Thyroid gland (tissue), 4 donors: ENCODE measurements at regions not wholly inside any gene's neighbourhood (a gene's known extent, or its start where the extent isn't known, plus 50 kb on each side); places are given as distances from the start of the nearest gene placed in this dataset. TPM values are rescaled to one million over a fixed set of nuclear protein-coding genes. Genes with fewer than 3 reads are reported as not detected.
"Not testable (repeated sequence)": the region's sequence is repeated elsewhere in the genome, so short reads cannot be mapped to it uniquely, and the experiment has no call there.

Experiments used
- DNase-seq, 2 donors: peaks; one replicate each; pipeline ENCODE4 v3.0.0-alpha.2; 2019
- H3K27ac ChIP-seq, 3 donors: fragments of 200-600 bp; sonication (generic); 1 replicate in 2 of 3; 2 replicates in 1 of 3; pipeline ENCODE4 v1.5.1; 2016 to 2019; ENCODE audit warnings: mild to moderate bottlenecking in 1 of 3, moderate library complexity in 1 of 3
- H3K27me3 ChIP-seq: fragments of 200-600 bp; sonication (generic); one replicate; pipeline ENCODE4 v1.5.1; 2019
- H3K36me3 ChIP-seq, 2 donors: fragments of 200-600 bp; sonication (generic); one replicate each; pipeline ENCODE4 v1.5.1; 2016 to 2019
- H3K4me1 ChIP-seq, 2 donors: fragments of 200-600 bp; sonication (generic); one replicate each; pipeline ENCODE4 v1.5.1; 2017 to 2019
- H3K4me3 ChIP-seq, 3 donors: fragments of 200-600 bp; sonication (generic); replicated peaks in 1 of 3; 1 replicate in 2 of 3; 2 replicates in 1 of 3; pipeline ENCODE4 v1.5.1; 2016; ENCODE audit warnings: mild to moderate bottlenecking in 1 of 3
- H3K9me3 ChIP-seq: fragments of 200-600 bp; sonication (generic); one replicate; pipeline ENCODE4 v1.5.1; 2017
- WGBS, 2 donors: methylation state at CpG; one replicate each; pipeline ENCODE4 v1.1.5; 2017; 5-methylcytosine and 5-hydroxymethylcytosine counted together
- intact Hi-C: fragments of 100-400 bp; cut with DNase I; formaldehyde crosslinking; loops from one replicate; pipeline ENCODE4 v1.15.1; 2023
- small RNA-seq: library from RNA; depleted of rRNA; stranded (forward); fragments of <200 nt; gene quantifications from one replicate; pipeline ENCODE3, GENCODE V24; 2016

- H3K4me1 ChIP-seq, H3K27me3 ChIP-seq, H3K9me3 ChIP-seq, H3K4me3 ChIP-seq, DNase-seq, intact Hi-C loops, H3K36me3 ChIP-seq, H3K27ac ChIP-seq: not testable (repeated sequence)
- 85 to 88% methylated on average over 5 of the region's 5 CpGs for WGBS, 2 donors
Observed at GRCh38 chr20:29891555-29891954, 1365.9 kb upstream of the DEFB115 start.

Small RNAs in the stretch of these regions (small RNA-seq; reads per million reads assigned to genes)
- gene RF00002: not detected
